NB4 (cell line): ENCODE measurements at regions not wholly inside any gene's neighbourhood (a gene's known extent, or its start where the extent isn't known, plus 50 kb on each side); places are given as distances from the start of the nearest gene placed in this dataset.

Experiments used
- DNase-seq: peaks from one replicate; pipeline ENCODE4 v3.0.0; 2010; ENCODE audit warnings: low read depth
- H3K4me3 ChIP-seq: one replicate; pipeline ENCODE4 v1.5.1; 2011; ENCODE audit warnings: mild to moderate bottlenecking, low read depth, low read length, moderate library complexity
- CTCF ChIP-seq: IDR thresholded peaks from one replicate; pipeline ENCODE4 v1.5.1; 2012; ENCODE audit warnings: low read depth, low read length
- MAX ChIP-seq: IDR thresholded peaks from 2 replicates; pipeline ENCODE4 v1.6.1; 2011; ENCODE audit warnings: low read depth, low read length
- MYC ChIP-seq: IDR thresholded peaks from 2 replicates; pipeline ENCODE4 v1.6.1; 2011; ENCODE audit warnings: low read depth, low read length
- POLR2A ChIP-seq: IDR thresholded peaks from 2 replicates; pipeline ENCODE4 v1.6.1; 2011; ENCODE audit warnings: mild to moderate bottlenecking; ENCODE audit not compliant: insufficient read length; ENCODE audit errors: extremely low read depth

GRCh38 chr16:52022980-52023379 lies 524.0 kb downstream of the TOX3 start:
- TF ChIP-seq MYC: no peak
- no peak for TF ChIP-seq CTCF
- TF ChIP-seq POLR2A: no peak
- no peak for TF ChIP-seq MAX
- H3K4me3 ChIP-seq: no peak overlapping the region
- no peak for DNase-seq

- DNase-seq: no peak
Measured at GRCh38 chr16:52022177-52022576, 524.8 kb downstream of the TOX3 start.

GRCh38 chr16:52016387-52016786 lies 530.6 kb downstream of the TOX3 start:
- TF ChIP-seq MYC (no peak), POLR2A (no peak), MAX (no peak), CTCF (no peak)
- H3K4me3 ChIP-seq: no peak overlapping the region
- DNase-seq: no peak

More at GRCh38 chr16:52022177-52022576, 524.8 kb downstream of the TOX3 start:
- H3K4me3 ChIP-seq: no peak overlapping the region
- TF ChIP-seq CTCF: no peak
- no peak for TF ChIP-seq MAX
- no peak for TF ChIP-seq MYC

DNA sequence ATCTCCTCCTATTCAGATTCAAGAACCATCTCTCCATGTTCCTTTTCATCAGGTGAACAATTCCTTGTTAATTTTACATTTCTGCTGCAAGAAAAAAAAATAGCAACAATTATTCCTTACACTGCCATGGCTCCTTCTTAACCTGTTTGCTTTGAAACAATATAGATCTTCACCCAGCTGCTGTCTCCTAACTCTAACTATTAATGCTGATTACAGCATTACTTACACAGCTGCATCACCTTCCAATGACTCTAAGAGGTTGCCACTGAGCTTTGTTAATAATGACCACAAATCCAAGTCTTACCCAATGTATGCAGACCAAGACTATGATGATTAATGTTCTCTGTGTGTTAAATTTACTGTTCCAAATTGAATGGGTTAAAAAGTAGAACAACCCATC lies 541.4 kb downstream of the TOX3 start:
- no peak for DNase-seq
- TF ChIP-seq MAX: no peak
- H3K4me3 ChIP-seq: no peak overlapping the region

DNA sequence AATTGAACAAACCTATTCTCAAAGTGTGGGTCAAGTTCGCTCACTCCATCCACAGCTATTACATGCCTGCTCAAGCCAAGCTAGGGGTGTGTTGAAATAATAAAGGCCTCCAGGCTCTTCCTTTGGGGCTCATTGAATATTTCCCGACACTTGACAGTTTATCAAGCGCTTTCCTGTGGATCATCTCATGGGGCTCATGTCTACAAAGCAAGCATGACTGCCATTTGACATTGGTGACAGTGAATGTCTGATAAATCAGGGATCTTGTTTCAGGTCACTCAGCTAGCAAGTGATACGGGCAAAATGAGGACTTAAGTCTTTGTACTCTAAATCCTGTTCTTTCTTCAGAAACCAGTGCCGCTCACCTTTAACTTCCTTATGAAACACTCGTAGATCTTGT lies 542.6 kb downstream of the TOX3 start:
- no peak for DNase-seq
- TF ChIP-seq CTCF (no peak), MYC (no peak), POLR2A (no peak), MAX (no peak)
- H3K4me3 ChIP-seq: no peak overlapping the region

- TF ChIP-seq POLR2A: no peak
- TF ChIP-seq CTCF: no peak
- no peak for TF ChIP-seq MYC
- no peak for TF ChIP-seq MAX
- no peak for DNase-seq
Measured at GRCh38 chr16:52002026-52002425, 544.9 kb downstream of the TOX3 start.

More at GRCh38 chr16:52002026-52002425, 544.9 kb downstream of the TOX3 start:
- H3K4me3 ChIP-seq: no peak overlapping the region
